Keratinocyte (primary cell): ENCODE measurements at regions not wholly inside any gene's neighbourhood (a gene's known extent, or its start where the extent isn't known, plus 50 kb on each side); places are given as distances from the start of the nearest gene placed in this dataset.

Source experiments
- DNase-seq: peaks from one replicate; pipeline ENCODE4 v3.0.0-alpha.2; 2011; ENCODE audit warnings: low read depth, missing footprints, low spot score
- FAIRE-seq: peaks from 2 replicates; lab custom pipeline; 2011; peaks lifted over from hg19 to GRCh38; lab: Jason Lieb, UNC
- H2AFZ ChIP-seq: 2 replicates; pipeline ENCODE4 v1.6.0; 2012; ENCODE audit warnings: low read length, control low read depth, inconsistent platforms; ENCODE audit not compliant: control insufficient read depth
- H3K27ac ChIP-seq: 2 replicates; pipeline ENCODE4 v1.5.1; 2011; ENCODE audit warnings: low read length; ENCODE audit not compliant: control insufficient read depth, insufficient read depth
- H3K27me3 ChIP-seq: 3 replicates; pipeline ENCODE4 v1.6.0; 2011; ENCODE audit warnings: low read length; ENCODE audit not compliant: control insufficient read depth, insufficient read depth; ENCODE audit errors: extremely low read depth
- H3K36me3 ChIP-seq, 2 experiments: 2 replicates in 1 of 2; 3 replicates in 1 of 2; pipeline ENCODE4 v1.5.1; 2011; ENCODE audit warnings: low read length in 2 of 2, mild to moderate bottlenecking in 1 of 2; ENCODE audit not compliant: control insufficient read depth in 2 of 2, insufficient read depth in 2 of 2; ENCODE audit errors: extremely low read depth in 1 of 2
- H3K4me1 ChIP-seq: 3 replicates; pipeline ENCODE4 v1.5.1; 2011; ENCODE audit warnings: low read length; ENCODE audit not compliant: control insufficient read depth, insufficient read depth; ENCODE audit errors: extremely low read depth
- H3K4me2 ChIP-seq: 3 replicates; pipeline ENCODE4 v1.6.0; 2011; ENCODE audit warnings: low read depth, low read length; ENCODE audit not compliant: control insufficient read depth, insufficient read depth; ENCODE audit errors: extremely low read depth
- H3K4me3 ChIP-seq, 3 experiments: fragments of 200-600 bp in 1 of 3; sonication (generic) in 1 of 3; 2 replicates in 2 of 3; 3 replicates in 1 of 3; pipeline ENCODE4 v1.5.1; 2011 to 2016; ENCODE audit warnings: low read length in 3 of 3, mild to moderate bottlenecking in 3 of 3, control low read depth in 2 of 3, inconsistent platforms in 1 of 3, low read depth in 1 of 3, mixed read lengths in 1 of 3, mixed run types in 1 of 3, moderate library complexity in 1 of 3; ENCODE audit not compliant: control insufficient read depth in 2 of 3, insufficient read depth in 2 of 3; ENCODE audit errors: extremely low read depth in 1 of 3
- H3K79me2 ChIP-seq: 2 replicates; pipeline ENCODE4 v1.6.0; 2012; ENCODE audit warnings: low read length; ENCODE audit not compliant: control insufficient read depth, insufficient read depth
- H3K9ac ChIP-seq: 3 replicates; pipeline ENCODE4 v1.6.0; 2011; ENCODE audit warnings: low read length; ENCODE audit not compliant: control insufficient read depth, insufficient read depth; ENCODE audit errors: extremely low read depth
- H3K9me1 ChIP-seq: 3 replicates; pipeline ENCODE4 v1.6.0; 2011; ENCODE audit warnings: low read length; ENCODE audit not compliant: control insufficient read depth, insufficient read depth; ENCODE audit errors: extremely low read depth
- H3K9me3 ChIP-seq: 2 replicates; pipeline ENCODE4 v1.5.1; 2012; ENCODE audit warnings: low read depth, low read length; ENCODE audit not compliant: control insufficient read depth
- H4K20me1 ChIP-seq: 3 replicates; pipeline ENCODE4 v1.6.0; 2011; ENCODE audit warnings: low read length; ENCODE audit not compliant: control insufficient read depth, insufficient read depth; ENCODE audit errors: extremely low read depth
- EZH2 ChIP-seq: IDR thresholded peaks from one replicate; pipeline ENCODE4 v1.6.1; 2012; ENCODE audit warnings: inconsistent platforms, mild to moderate bottlenecking, low read length, moderate library complexity
- dilution Hi-C: fragments of 300-500 bp; cut with MboI; formaldehyde crosslinking; loops from one replicate; pipeline ENCODE4 v1.7.0; 2020; ENCODE audit warnings: low sequenced_read_pairs; ENCODE audit not compliant: extremely low pct_ligation_motif_present
- TF ChIP-seq, protein P1 (sequence below), 3 experiments: IDR thresholded peaks in 1 of 3; conservative IDR thresholded peaks in 1 of 3; optimal IDR thresholded peaks in 1 of 3; 2 replicates in 2 of 3; 3 replicates in 1 of 3; pipeline versions ENCODE3 to v1.5.1; 2011; ENCODE audit warnings: low read length in 3 of 3, mild to moderate bottlenecking in 3 of 3, moderate library complexity in 2 of 3, control low read depth in 1 of 3, inconsistent platforms in 1 of 3; ENCODE audit not compliant: insufficient read depth in 2 of 3; ENCODE audit errors: extremely low read depth in 1 of 3

DNA sequence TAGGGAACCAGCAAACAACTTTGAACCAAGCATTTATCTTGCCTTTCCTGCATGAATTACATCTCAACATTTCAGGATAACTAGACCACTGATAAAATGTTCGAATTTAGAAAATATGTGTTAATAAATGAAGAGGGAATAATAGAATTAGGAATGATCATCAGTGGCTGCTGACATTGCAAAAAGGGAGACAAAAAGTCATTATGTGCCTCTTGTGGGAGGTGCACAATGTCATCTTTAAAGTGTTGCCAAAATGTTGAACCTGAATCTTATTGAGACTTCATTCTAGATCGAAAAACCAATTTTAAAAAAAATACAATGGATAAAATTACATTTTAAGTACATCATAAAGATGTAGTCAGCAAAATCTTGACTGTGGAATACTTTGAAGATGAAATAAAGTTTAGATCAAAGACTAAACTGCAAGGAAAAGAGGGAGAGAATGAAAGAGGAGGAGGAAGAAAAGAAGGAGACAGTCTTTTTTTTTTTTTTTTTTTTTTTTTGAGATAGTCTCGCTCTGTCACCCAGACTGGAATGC, 299.3 kb downstream of the FBXW7 start:
- H3K9me1 ChIP-seq, result no peaks in the 10 kb centered on the region
- no peaks in the 10 kb centered on the region for H3K4me1 ChIP-seq
- FAIRE-seq (no peak), DNase-seq (no peak)
- no peaks in the 10 kb centered on the region for H3K79me2 ChIP-seq
- no peak overlapping the region for H3K9ac ChIP-seq
- dilution Hi-C loops, result no loop called here
- no peaks in the 10 kb centered on the region for H4K20me1 ChIP-seq
- H3K9me3 ChIP-seq, result no peaks in the 10 kb centered on the region
- H3K4me3 ChIP-seq, result no peak overlapping the region
- H3K4me2 ChIP-seq, result no peak overlapping the region
- no peaks in the 10 kb centered on the region for H3K36me3 ChIP-seq
- H3K27me3 ChIP-seq, result no peaks in the 10 kb centered on the region
- H2AFZ ChIP-seq, result no peak overlapping the region
- TF ChIP-seq, protein P1, sequence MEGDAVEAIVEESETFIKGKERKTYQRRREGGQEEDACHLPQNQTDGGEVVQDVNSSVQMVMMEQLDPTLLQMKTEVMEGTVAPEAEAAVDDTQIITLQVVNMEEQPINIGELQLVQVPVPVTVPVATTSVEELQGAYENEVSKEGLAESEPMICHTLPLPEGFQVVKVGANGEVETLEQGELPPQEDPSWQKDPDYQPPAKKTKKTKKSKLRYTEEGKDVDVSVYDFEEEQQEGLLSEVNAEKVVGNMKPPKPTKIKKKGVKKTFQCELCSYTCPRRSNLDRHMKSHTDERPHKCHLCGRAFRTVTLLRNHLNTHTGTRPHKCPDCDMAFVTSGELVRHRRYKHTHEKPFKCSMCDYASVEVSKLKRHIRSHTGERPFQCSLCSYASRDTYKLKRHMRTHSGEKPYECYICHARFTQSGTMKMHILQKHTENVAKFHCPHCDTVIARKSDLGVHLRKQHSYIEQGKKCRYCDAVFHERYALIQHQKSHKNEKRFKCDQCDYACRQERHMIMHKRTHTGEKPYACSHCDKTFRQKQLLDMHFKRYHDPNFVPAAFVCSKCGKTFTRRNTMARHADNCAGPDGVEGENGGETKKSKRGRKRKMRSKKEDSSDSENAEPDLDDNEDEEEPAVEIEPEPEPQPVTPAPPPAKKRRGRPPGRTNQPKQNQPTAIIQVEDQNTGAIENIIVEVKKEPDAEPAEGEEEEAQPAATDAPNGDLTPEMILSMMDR (optimal IDR thresholded peaks at IDR 0.05 in 1 of 3, IDR thresholded peaks at IDR 0.05 in 1 of 3, conservative IDR thresholded peaks at IDR 0.05 in 1 of 3; ENCODE audit: extremely low read depth in 1 of 3, insufficient read depth in 2 of 3, low read length in 3 of 3), result no peak
- no peak for TF ChIP-seq EZH2
- H3K27ac ChIP-seq, result no peak overlapping the region

DNA sequence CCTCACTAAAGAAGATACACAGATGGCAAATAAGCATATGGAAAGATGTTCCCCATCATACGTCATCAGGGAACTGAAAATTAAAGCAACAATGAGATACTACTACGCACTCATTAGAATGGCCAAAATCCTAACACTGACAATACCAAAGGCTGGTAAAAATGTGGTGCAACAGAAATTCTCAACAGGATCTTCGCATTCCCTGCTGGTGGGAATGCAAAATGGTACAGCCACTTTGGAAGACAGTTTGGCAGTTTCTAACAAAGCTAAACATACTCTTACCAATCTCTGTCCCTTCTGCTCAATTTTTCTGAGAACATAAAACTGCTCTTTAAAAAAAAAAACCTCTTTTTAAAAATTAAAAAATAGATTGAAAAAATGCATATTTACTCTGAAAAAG, 300.2 kb downstream of the FBXW7 start:
- Histone ChIP-seq H3K4me2 (no peak overlapping the region), H3K79me2 (no peaks in the 10 kb centered on the region), H2AFZ (no peak overlapping the region), H3K9ac (no peak overlapping the region), H3K36me3 (no peaks in the 10 kb centered on the region), H3K9me3 (no peaks in the 10 kb centered on the region), H3K27me3 (no peaks in the 10 kb centered on the region), H3K27ac (no peak overlapping the region), H3K4me3 (no peak overlapping the region), H3K4me1 (no peaks in the 10 kb centered on the region), H4K20me1 (no peaks in the 10 kb centered on the region), H3K9me1 (no peaks in the 10 kb centered on the region)
- FAIRE-seq (no peak), DNase-seq (no peak)
- dilution Hi-C loops, result no loop called here
- no peak for TF ChIP-seq EZH2
- TF ChIP-seq, protein P1 (optimal IDR thresholded peaks at IDR 0.05 in 1 of 3, IDR thresholded peaks at IDR 0.05 in 1 of 3, conservative IDR thresholded peaks at IDR 0.05 in 1 of 3; ENCODE audit: extremely low read depth in 1 of 3, insufficient read depth in 2 of 3, low read length in 3 of 3), result no peak
